Keratinocyte (primary cell): ENCODE measurements at regions not wholly inside any gene's neighbourhood (a gene's known extent, or its start where the extent isn't known, plus 50 kb on each side); places are given as distances from the start of the nearest gene placed in this dataset.

ENCODE experiments used
- EZH2 ChIP-seq: IDR thresholded peaks from one replicate; pipeline ENCODE4 v1.6.1; 2012; ENCODE audit warnings: inconsistent platforms, mild to moderate bottlenecking, low read length, moderate library complexity
- TF ChIP-seq, protein P1 (sequence below), 3 experiments: IDR thresholded peaks in 1 of 3; conservative IDR thresholded peaks in 1 of 3; optimal IDR thresholded peaks in 1 of 3; 2 replicates in 2 of 3; 3 replicates in 1 of 3; pipeline versions ENCODE3 to v1.5.1; 2011; ENCODE audit warnings: low read length in 3 of 3, mild to moderate bottlenecking in 3 of 3, moderate library complexity in 2 of 3, control low read depth in 1 of 3, inconsistent platforms in 1 of 3; ENCODE audit not compliant: insufficient read depth in 2 of 3; ENCODE audit errors: extremely low read depth in 1 of 3

- TF ChIP-seq, protein P1, sequence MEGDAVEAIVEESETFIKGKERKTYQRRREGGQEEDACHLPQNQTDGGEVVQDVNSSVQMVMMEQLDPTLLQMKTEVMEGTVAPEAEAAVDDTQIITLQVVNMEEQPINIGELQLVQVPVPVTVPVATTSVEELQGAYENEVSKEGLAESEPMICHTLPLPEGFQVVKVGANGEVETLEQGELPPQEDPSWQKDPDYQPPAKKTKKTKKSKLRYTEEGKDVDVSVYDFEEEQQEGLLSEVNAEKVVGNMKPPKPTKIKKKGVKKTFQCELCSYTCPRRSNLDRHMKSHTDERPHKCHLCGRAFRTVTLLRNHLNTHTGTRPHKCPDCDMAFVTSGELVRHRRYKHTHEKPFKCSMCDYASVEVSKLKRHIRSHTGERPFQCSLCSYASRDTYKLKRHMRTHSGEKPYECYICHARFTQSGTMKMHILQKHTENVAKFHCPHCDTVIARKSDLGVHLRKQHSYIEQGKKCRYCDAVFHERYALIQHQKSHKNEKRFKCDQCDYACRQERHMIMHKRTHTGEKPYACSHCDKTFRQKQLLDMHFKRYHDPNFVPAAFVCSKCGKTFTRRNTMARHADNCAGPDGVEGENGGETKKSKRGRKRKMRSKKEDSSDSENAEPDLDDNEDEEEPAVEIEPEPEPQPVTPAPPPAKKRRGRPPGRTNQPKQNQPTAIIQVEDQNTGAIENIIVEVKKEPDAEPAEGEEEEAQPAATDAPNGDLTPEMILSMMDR (optimal IDR thresholded peaks at IDR 0.05 in 1 of 3, IDR thresholded peaks at IDR 0.05 in 1 of 3, conservative IDR thresholded peaks at IDR 0.05 in 1 of 3; ENCODE audit: extremely low read depth in 1 of 3, insufficient read depth in 2 of 3, low read length in 3 of 3) = no peak
- no peak for TF ChIP-seq EZH2
Observed at GRCh38 chr7:26043801-26044200, 108.2 kb upstream of the NFE2L3 start.
